ENCODE measurements at regions not wholly inside any gene's neighbourhood (a gene's known extent, or its start where the extent isn't known, plus 50 kb on each side); places are given as distances from the start of the nearest gene placed in this dataset.

- DNase-seq (ENCODE audit: low spot score in 2 of 2), result no peak
- Histone ChIP-seq H3K27me3 (no peaks in the 10 kb centered on the region), H3K36me3 (no peaks in the 10 kb centered on the region), H3K4me1 (no peaks in the 10 kb centered on the region), H3K9me3 (no peaks in the 10 kb centered on the region), H3K4me3 (no peak overlapping the region), H3K27ac (no peak overlapping the region)
- TF ChIP-seq EP300 (IDR thresholded peaks at IDR 0.05), result no peak
- no peak for TF ChIP-seq POLR2AphosphoS5 (IDR thresholded peaks at IDR 0.05)
- no peak for TF ChIP-seq CTCF (IDR thresholded peaks at IDR 0.05)
- TF ChIP-seq POLR2A (IDR thresholded peaks at IDR 0.05), result no peak
- 26% methylated on average over 2 of the region's 2 CpGs for WGBS
Observed at GRCh38 chr7:67716729-67717128, 720.1 kb downstream of the TYW1 start.

- no peaks in the 10 kb centered on the region for H3K27me3 ChIP-seq
- H3K4me3 ChIP-seq, result no peak overlapping the region
Observed at GRCh38 chr7:67723591-67723990, 727.0 kb downstream of the TYW1 start.

GRCh38 chr7:67724435-67724834, 727.8 kb downstream of the TYW1 start:
- H3K9me3 ChIP-seq, result no peaks in the 10 kb centered on the region
- H3K27me3 ChIP-seq, result no peaks in the 10 kb centered on the region
- H3K4me3 ChIP-seq, result no peak overlapping the region
- 91% methylated on average over 5 of the region's 5 CpGs for WGBS
- no peak overlapping the region for H3K27ac ChIP-seq
- H3K4me1 ChIP-seq, result no peaks in the 10 kb centered on the region
- TF ChIP-seq POLR2AphosphoS5 (IDR thresholded peaks at IDR 0.05) (no peak), EP300 (IDR thresholded peaks at IDR 0.05) (no peak), POLR2A (IDR thresholded peaks at IDR 0.05) (no peak), CTCF (IDR thresholded peaks at IDR 0.05) (no peak)
- no peaks in the 10 kb centered on the region for H3K36me3 ChIP-seq
- no peak for DNase-seq (ENCODE audit: low spot score in 2 of 2)

More at GRCh38 chr7:67723591-67723990, 727.0 kb downstream of the TYW1 start:
- H3K27ac ChIP-seq, result no peak overlapping the region
- no peak for DNase-seq (ENCODE audit: low spot score in 2 of 2)
- WGBS, result 58% methylated on average over 3 of the region's 3 CpGs
- no peaks in the 10 kb centered on the region for H3K36me3 ChIP-seq
- H3K4me1 ChIP-seq, result no peaks in the 10 kb centered on the region
- H3K9me3 ChIP-seq, result no peaks in the 10 kb centered on the region
- no peak for TF ChIP-seq POLR2AphosphoS5 (IDR thresholded peaks at IDR 0.05)
- TF ChIP-seq CTCF (IDR thresholded peaks at IDR 0.05), result no peak
- TF ChIP-seq EP300 (IDR thresholded peaks at IDR 0.05), result no peak
- TF ChIP-seq POLR2A (IDR thresholded peaks at IDR 0.05), result no peak

GRCh38 chr7:67724955-67725354, 728.3 kb downstream of the TYW1 start:
- no peaks in the 10 kb centered on the region for H3K4me1 ChIP-seq
- H3K36me3 ChIP-seq, result no peaks in the 10 kb centered on the region
- no peak for DNase-seq (ENCODE audit: low spot score in 2 of 2)
- TF ChIP-seq EP300 (IDR thresholded peaks at IDR 0.05), result no peak
- TF ChIP-seq POLR2AphosphoS5 (IDR thresholded peaks at IDR 0.05), result no peak
- no peak for TF ChIP-seq POLR2A (IDR thresholded peaks at IDR 0.05)
- no peak for TF ChIP-seq CTCF (IDR thresholded peaks at IDR 0.05)
- H3K27me3 ChIP-seq, result no peaks in the 10 kb centered on the region
- 88% methylated on average over 2 of the region's 2 CpGs for WGBS
- H3K4me3 ChIP-seq, result no peak overlapping the region
- H3K27ac ChIP-seq, result no peak overlapping the region
- H3K9me3 ChIP-seq, result no peaks in the 10 kb centered on the region

- Histone ChIP-seq H3K4me1 (no peaks in the 10 kb centered on the region), H3K36me3 (no peaks in the 10 kb centered on the region), H3K27me3 (no peaks in the 10 kb centered on the region), H3K9me3 (no peaks in the 10 kb centered on the region), H3K27ac (no peak overlapping the region), H3K4me3 (no peak overlapping the region)
- TF ChIP-seq CTCF (IDR thresholded peaks at IDR 0.05) (no peak), POLR2A (IDR thresholded peaks at IDR 0.05) (no peak), POLR2AphosphoS5 (IDR thresholded peaks at IDR 0.05) (no peak), EP300 (IDR thresholded peaks at IDR 0.05) (no peak)
- no peak for DNase-seq (ENCODE audit: low spot score in 2 of 2)
- WGBS, result 87% methylated on average over 3 of the region's 3 CpGs
Observed at GRCh38 chr7:67725423-67725822, 728.8 kb downstream of the TYW1 start.
